SJSA1 (cell line): ENCODE measurements at regions not wholly inside any gene's neighbourhood (a gene's known extent, or its start where the extent isn't known, plus 50 kb on each side); places are given as distances from the start of the nearest gene placed in this dataset.
"Not testable (repeated sequence)": the region's sequence is repeated elsewhere in the genome, so short reads cannot be mapped to it uniquely, and the experiment has no call there.

Source experiments
- DNase-seq, 2 experiments: peaks; one replicate each; pipeline ENCODE4 v3.0.0-alpha.2; 2015 to 2020; ENCODE audit warnings: low spot score in 2 of 2, low read depth in 1 of 2
- H3K27ac ChIP-seq: fragments of 250-450 bp; sonication (Bioruptor Pico); 2 replicates; pipeline ENCODE4 v1.5.1; 2020; ENCODE audit warnings: mild to moderate bottlenecking, moderate library complexity
- H3K27me3 ChIP-seq: fragments of 250-450 bp; sonication (Bioruptor Pico); replicated peaks from 2 replicates; pipeline ENCODE4 v1.5.1; 2020; ENCODE audit warnings: mild to moderate bottlenecking, moderate library complexity
- H3K36me3 ChIP-seq: fragments of 250-450 bp; sonication (Bioruptor Pico); 2 replicates; pipeline ENCODE4 v1.5.1; 2020; ENCODE audit warnings: mild to moderate bottlenecking
- H3K4me1 ChIP-seq: fragments of 250-450 bp; sonication (Bioruptor Pico); replicated peaks from 2 replicates; pipeline ENCODE4 v1.6.1; 2021; ENCODE audit warnings: mild to moderate bottlenecking
- H3K4me3 ChIP-seq: fragments of 250-450 bp; sonication (Bioruptor Pico); 2 replicates; pipeline ENCODE4 v1.5.1; 2020; ENCODE audit warnings: mild to moderate bottlenecking
- H3K9me3 ChIP-seq: fragments of 250-450 bp; sonication (Bioruptor Pico); replicated peaks from 2 replicates; pipeline ENCODE4 v1.5.1; 2020; ENCODE audit warnings: mild to moderate bottlenecking

GRCh38 chr9:61672107-61672541, 482.3 kb downstream of the SPATA31A7 start:
- H3K4me1 ChIP-seq, H3K27me3 ChIP-seq, H3K27ac ChIP-seq, H3K36me3 ChIP-seq, H3K9me3 ChIP-seq, H3K4me3 ChIP-seq: not testable (repeated sequence)
- peak in 1 of 2 experiments; percentile 56 for DNase-seq

GRCh38 chr9:61672645-61673167, 482.9 kb downstream of the SPATA31A7 start:
- H3K4me3 ChIP-seq, H3K27me3 ChIP-seq, DNase-seq, H3K27ac ChIP-seq, H3K36me3 ChIP-seq, H3K9me3 ChIP-seq, H3K4me1 ChIP-seq: not testable (repeated sequence)

GRCh38 chr9:61673247-61673646, 483.4 kb downstream of the SPATA31A7 start:
- Histone ChIP-seq H3K27me3 (no peaks in the 10 kb centered on the region), H3K36me3 (no peaks in the 10 kb centered on the region), H3K4me3 (no peak overlapping the region), H3K4me1 (no peaks in the 10 kb centered on the region), H3K9me3 (no peaks in the 10 kb centered on the region), H3K27ac (no peak overlapping the region)
- DNase-seq = no peak

DNA sequence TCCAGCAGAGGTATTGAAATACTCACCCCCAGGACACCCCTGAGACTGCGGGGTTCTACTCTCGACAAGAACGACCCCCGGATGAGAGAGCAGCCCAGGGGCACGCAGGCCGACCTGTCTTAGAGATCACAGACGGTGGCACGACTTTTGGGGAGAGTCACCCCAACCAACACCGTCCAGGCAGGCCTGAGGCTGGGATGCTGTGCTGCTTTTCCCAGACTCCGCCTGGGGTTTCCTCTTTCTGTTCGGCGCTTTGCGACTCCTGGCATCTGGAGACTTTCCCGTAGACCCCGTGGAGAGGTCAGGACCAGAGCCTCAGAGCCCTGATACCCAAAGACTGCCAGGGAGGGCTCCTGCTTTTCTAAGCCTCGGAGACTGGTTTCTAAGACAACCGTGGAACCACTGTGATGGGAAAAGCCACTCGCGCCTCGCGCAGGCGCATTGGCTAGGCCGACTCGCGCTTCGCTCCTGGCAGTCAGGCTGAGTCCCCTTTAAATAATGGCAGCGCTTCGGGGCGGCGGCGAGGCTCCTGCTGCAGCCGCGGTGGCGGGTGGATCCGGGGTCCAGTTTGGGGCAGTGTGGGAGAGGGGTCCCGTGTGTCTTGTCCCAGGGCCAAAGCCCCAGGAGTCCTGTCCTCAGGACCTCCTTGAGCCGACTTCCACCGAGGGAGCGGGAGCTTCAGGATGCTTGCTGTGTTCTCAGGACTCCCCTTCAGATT, 484.0 kb downstream of the SPATA31A7 start:
- no peak overlapping the region for H3K27ac ChIP-seq
- no peaks in the 10 kb centered on the region for H3K9me3 ChIP-seq
- H3K27me3 ChIP-seq = no peaks in the 10 kb centered on the region
- H3K36me3 ChIP-seq = no peaks in the 10 kb centered on the region
- no peaks in the 10 kb centered on the region for H3K4me1 ChIP-seq
- H3K4me3 ChIP-seq = no peak overlapping the region
- peak in 1 of 2 experiments; percentile 22 for DNase-seq

DNA sequence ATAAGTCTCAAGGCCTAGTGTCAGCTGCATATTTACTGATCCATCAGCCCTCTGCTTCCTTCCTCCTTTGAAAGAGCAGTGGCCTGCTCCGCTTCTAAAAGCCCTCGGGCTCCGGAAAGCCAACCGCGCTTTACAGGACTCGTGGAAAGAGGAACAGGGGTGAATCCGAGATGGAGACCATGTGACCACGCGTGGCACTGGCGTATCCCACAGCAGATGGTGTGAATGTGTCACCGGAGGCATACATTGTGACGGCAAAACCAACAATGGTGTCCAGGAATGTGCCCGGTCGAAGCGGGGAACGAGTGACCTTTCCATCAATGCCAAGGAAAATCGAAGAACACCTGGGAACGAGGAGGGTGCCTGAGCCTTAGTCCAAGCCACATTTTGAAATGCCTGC, 484.6 kb downstream of the SPATA31A7 start:
- H3K9me3 ChIP-seq = no peaks in the 10 kb centered on the region
- no peaks in the 10 kb centered on the region for H3K4me1 ChIP-seq
- DNase-seq = no peak

DNA sequence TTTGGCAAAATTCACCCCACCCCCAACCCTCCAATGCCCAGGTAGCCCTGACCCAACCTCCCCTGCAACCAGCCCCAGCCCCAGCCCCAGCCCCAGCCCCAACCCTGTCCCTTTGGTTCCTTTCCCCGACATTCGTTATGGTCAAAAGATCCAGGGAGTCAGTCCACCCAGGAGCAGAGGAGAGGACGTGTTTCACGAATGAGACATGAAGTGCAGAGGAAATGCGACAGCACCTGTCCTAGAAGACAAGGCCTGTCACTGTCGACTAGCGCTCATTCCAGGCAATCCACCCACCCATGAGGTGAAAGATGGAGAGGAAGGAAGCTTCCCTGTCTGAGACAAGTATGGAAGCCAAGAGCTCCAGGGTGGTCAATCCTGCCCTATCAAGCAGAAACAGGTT, 485.0 kb downstream of the SPATA31A7 start:
- H3K27ac ChIP-seq = no peak overlapping the region
- H3K4me1 ChIP-seq = no peaks in the 10 kb centered on the region
- no peak for DNase-seq
- no peak overlapping the region for H3K4me3 ChIP-seq
- no peaks in the 10 kb centered on the region for H3K9me3 ChIP-seq
- no peaks in the 10 kb centered on the region for H3K36me3 ChIP-seq
- no peaks in the 10 kb centered on the region for H3K27me3 ChIP-seq

More for the DNA sequence above, 484.6 kb downstream of the SPATA31A7 start:
- no peak overlapping the region for H3K4me3 ChIP-seq
- no peak overlapping the region for H3K27ac ChIP-seq
- H3K27me3 ChIP-seq = no peaks in the 10 kb centered on the region
- no peaks in the 10 kb centered on the region for H3K36me3 ChIP-seq
